ENCODE measurements at regions not wholly inside any gene's neighbourhood (a gene's known extent, or its start where the extent isn't known, plus 50 kb on each side); places are given as distances from the start of the nearest gene placed in this dataset.
A peak's percentile ranks its signal among the peaks of the same experiment; 100 is the strongest.

GRCh38 chr15:53869806-53870073 lies 108.5 kb upstream of the UNC13C start:
- no peaks in the 10 kb centered on the region for H3K4me1 ChIP-seq
- H3K4me3 ChIP-seq = no peak overlapping the region
- intact Hi-C loops (cut with DNase I; ENCODE audit: low total_unique reads) = no loop called here
- WGBS, 5 donors = 0 to 71% (median 63%) methylated on average over 1 of the region's 1 CpG
- no peaks in the 10 kb centered on the region for H3K9me3 ChIP-seq
- H3K27ac ChIP-seq = no peak overlapping the region
- DNase-seq = no peak
- no peak for TF ChIP-seq EP300 (IDR thresholded peaks at IDR 0.05)
- H3K27me3 ChIP-seq = no peaks in the 10 kb centered on the region
- no peaks in the 10 kb centered on the region for H3K36me3 ChIP-seq

GRCh38 chr15:53869044-53869805 lies 109.0 kb upstream of the UNC13C start:
- 89 to 96% (median 93%) methylated on average over 7 of the region's 7 CpGs for WGBS, 5 donors
- no peak for TF ChIP-seq POLR2AphosphoS5 (IDR thresholded peaks at IDR 0.05)
- no peak for TF ChIP-seq EP300 (IDR thresholded peaks at IDR 0.05)
- TF ChIP-seq CTCF (IDR thresholded peaks at IDR 0.05) = no peak
- no peak for TF ChIP-seq POLR2A (IDR thresholded peaks at IDR 0.05)
- no peak overlapping the region for H3K27ac ChIP-seq
- intact Hi-C loops (cut with DNase I; ENCODE audit: low total_unique reads) = no loop called here
- H3K4me3 ChIP-seq = no peak overlapping the region
- H3K9me3 ChIP-seq = no peaks in the 10 kb centered on the region
- no peak for DNase-seq
- H3K36me3 ChIP-seq = no peaks in the 10 kb centered on the region
- H3K4me1 ChIP-seq = no peaks in the 10 kb centered on the region
- H3K27me3 ChIP-seq = no peaks in the 10 kb centered on the region

DNA sequence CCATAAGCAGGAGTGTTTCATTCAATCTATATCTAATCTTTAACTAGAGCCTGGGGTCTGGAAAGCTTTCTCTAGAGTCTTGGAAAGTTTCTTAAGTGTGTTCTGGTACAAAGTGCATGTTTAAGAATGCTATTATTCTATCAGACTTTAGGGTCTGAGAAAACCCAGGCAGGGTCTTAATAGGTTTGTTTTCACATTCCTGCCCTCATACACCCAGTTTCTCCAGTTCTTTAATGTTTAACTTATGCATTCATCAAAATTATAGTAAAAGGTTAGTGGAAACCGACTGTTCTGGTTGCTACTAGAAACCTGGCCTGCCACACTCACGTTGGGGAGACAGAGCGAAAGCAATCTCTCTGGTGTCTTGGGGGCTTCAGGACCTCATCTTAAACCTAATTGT lies 102.9 kb upstream of the WDR72 start:
- DNase-seq = peak in 1 of 2 donors; percentile 69
- TF ChIP-seq POLR2AphosphoS5 (IDR thresholded peaks at IDR 0.05) = no peak
- no peak for TF ChIP-seq CTCF (IDR thresholded peaks at IDR 0.05)
- no peak for TF ChIP-seq POLR2A (IDR thresholded peaks at IDR 0.05)
- no peak for TF ChIP-seq EP300 (IDR thresholded peaks at IDR 0.05)
- no peaks in the 10 kb centered on the region for H3K36me3 ChIP-seq
- no peaks in the 10 kb centered on the region for H3K9me3 ChIP-seq
- 41 to 62% (median 57%) methylated on average over 3 of the region's 3 CpGs for WGBS, 5 donors
- intact Hi-C loops (cut with DNase I; ENCODE audit: low total_unique reads) = no loop called here
- H3K27me3 ChIP-seq = no peaks in the 10 kb centered on the region
- H3K4me1 ChIP-seq = peaks cover 0 to 7% (median 0%) of the 10 kb centered on the region in 4 donors
- H3K27ac ChIP-seq = no peak overlapping the region
- H3K4me3 ChIP-seq = no peak overlapping the region

DNA sequence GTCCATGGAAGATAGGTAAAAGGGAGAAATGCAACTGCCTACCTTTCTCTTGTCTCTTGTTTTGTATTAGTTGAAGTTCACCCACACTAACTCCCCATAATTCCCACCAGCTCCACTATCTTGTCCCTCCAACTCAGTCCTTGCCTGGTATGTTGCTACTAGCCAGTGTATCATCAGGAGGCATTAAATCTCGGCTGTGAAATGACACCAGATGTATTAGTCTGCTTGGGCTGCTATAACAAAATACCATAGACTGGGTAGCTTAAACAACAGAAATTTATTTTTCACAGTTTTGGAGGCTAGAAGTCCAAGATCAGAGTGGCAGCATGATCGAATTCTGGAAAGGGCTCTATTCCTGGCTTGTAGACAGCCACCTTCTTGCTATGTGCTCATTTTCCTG lies 102.3 kb upstream of the WDR72 start:
- Histone ChIP-seq H3K36me3 (no peaks in the 10 kb centered on the region), H3K27me3 (no peaks in the 10 kb centered on the region), H3K4me1 (peaks cover 0 to 7% (median 0%) of the 10 kb centered on the region in 4 donors), H3K9me3 (no peaks in the 10 kb centered on the region), H3K27ac (no peak overlapping the region), H3K4me3 (no peak overlapping the region)
- TF ChIP-seq EP300 (IDR thresholded peaks at IDR 0.05) (no peak), CTCF (IDR thresholded peaks at IDR 0.05) (no peak), POLR2AphosphoS5 (IDR thresholded peaks at IDR 0.05) (no peak)
- DNase-seq = no peak
- intact Hi-C loops (cut with DNase I; ENCODE audit: low total_unique reads) = no loop called here
- 43 to 59% (median 54%) methylated on average over 2 of the region's 2 CpGs for WGBS, 5 donors

DNA sequence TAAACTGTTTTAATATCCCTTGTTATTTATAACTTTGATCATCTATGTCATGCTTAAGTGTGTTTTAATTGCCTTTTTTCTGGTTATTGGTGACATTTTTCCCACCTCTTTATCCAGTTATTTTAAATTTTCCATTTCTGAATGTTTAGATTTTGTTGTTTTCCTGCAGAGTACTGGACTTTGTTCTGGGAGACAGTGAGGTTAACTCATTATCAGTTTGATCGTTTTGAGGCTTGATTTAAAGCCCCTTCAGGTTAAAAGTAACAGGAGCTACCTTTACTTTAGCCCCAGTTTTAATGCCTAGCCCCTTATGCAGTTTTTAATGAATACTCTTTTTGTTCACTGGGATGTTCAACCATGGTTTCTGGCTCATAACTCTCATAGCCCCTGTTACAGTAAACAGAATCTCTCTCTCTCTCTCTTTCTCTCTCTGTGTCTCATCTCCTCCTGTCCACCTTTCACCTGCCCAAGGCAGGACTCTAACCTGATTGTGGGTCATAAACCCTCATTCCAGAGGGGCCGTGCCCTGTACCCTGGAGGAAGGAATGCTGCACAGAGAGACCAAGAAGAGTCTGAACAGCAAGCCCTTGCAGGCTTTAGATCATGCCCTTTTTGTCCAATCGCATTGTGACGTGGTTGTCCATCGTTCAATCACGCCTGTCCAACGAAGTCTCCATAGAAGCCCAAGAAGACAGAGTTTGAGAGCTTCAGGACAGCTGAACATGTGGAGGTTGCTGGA lies 91.8 kb upstream of the WDR72 start:
- no peaks in the 10 kb centered on the region for H3K36me3 ChIP-seq
- intact Hi-C loops (cut with DNase I; ENCODE audit: low total_unique reads) = no loop called here
- no peak overlapping the region for H3K27ac ChIP-seq
- no peak overlapping the region for H3K4me3 ChIP-seq
- H3K9me3 ChIP-seq = no peaks in the 10 kb centered on the region
- TF ChIP-seq POLR2AphosphoS5 (IDR thresholded peaks at IDR 0.05) (no peak), CTCF (IDR thresholded peaks at IDR 0.05) (no peak), EP300 (IDR thresholded peaks at IDR 0.05) (no peak), POLR2A (IDR thresholded peaks at IDR 0.05) (no peak)
- no peaks in the 10 kb centered on the region for H3K27me3 ChIP-seq
- 76 to 83% (median 77%) methylated on average over 7 of the region's 7 CpGs for WGBS, 5 donors
- no peak for DNase-seq
- no peaks in the 10 kb centered on the region for H3K4me1 ChIP-seq

All from stomach (tissue), 8 donors.